NCI-H146 (cell line): ENCODE measurements at regions not wholly inside any gene's neighbourhood (a gene's known extent, or its start where the extent isn't known, plus 50 kb on each side); places are given as distances from the start of the nearest gene placed in this dataset.

Experiments used
- DNase-seq: peaks from one replicate; lab custom pipeline; 2025; lab: John Stamatoyannopoulos, UW

GRCh38 chr2:830419-831224, 120.0 kb upstream of the SNTG2 start:
- no peak for DNase-seq

GRCh38 chr2:829047-829446, 121.6 kb upstream of the SNTG2 start:
- no peak for DNase-seq

GRCh38 chr2:824954-825353, 125.7 kb upstream of the SNTG2 start:
- no peak for DNase-seq

DNA sequence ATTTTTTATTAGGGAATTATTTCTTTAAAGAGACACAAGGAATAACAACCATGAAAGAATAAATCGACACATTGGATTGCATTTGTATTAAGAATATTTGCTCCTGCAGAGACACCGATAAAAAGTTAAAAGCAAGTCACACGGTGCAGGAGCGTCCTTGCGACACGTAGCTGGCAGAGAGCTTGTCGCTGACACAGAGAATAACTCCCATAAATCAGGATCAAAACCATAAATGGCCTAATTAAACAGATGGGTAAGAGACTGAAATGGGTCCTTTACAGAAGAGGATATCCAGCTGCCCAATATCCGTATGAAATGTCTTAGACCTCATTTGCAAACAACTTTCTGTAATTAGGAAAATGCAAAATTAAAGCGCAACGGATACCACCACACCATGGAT, 126.1 kb upstream of the SNTG2 start:
- DNase-seq: no peak

DNA sequence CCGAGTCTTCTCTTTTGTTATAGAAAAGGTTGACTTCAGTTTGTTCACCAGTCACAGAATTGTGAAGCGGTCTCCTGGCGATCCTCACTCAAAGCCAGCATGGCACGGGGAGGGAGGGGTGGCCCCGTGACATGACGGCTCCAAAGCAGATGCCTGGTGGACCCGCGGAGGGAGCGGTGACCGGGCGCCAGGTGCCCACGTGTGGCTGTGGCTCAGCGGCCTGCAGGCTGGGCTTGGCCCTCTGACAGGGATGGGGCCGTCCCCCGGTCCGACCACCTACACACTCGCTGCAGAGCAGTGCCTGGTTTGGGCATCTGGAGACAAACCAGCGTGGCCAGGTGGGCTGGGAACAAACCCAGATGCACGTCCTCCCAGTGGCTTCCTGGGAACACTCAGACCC, 129.1 kb upstream of the SNTG2 start:
- DNase-seq: no peak

DNA sequence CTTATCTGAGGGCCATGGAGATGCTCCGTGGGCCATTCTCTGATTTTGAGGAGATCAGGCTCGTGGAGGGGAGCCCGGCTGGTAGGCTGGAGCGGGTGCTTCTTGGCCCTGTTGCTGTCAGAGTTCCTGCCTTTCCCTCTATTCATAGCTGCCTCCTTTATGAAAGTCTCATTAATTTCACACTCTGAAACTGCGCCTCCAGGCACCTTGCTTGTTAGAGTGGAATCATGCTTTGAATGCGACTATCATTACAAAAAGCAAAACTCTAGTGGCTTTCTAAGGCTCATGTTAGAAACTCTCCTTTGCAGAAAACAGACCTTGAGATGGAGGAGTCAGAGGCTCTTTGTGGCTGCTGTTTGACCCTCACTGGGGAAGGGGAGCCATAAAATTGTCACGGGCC, 131.0 kb upstream of the SNTG2 start:
- DNase-seq: no peak

- no peak for DNase-seq
Observed at GRCh38 chr2:819121-819520, 131.5 kb upstream of the SNTG2 start.

DNA sequence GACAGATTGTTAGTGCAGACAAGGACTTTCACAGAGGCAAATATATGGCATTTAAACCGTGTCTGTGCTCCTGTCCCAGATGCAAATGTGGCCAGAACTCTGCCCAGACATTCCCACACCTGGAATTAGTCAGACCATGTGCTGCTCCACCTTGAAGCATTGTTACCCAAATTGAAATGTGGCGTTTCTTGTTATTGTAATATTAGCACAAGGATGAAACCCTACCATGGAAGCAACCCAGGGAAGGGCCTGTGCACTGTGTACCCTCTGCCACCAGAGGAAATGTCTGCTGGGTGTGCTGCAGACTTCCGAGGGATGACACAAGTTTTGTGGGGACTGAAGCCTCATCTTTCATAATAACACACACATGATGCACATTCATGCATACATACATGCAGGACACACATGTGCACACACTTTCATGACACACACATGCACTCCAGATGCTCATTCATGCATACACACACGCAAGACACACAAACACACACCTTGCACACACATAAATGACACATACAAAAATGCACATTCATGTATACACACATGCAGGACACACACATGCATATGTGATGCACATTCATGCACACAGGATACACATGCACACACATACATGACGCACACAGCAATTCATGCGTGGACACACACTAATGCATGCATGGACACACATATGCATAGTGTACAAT, 133.2 kb upstream of the SNTG2 start:
- DNase-seq: no peak

DNA sequence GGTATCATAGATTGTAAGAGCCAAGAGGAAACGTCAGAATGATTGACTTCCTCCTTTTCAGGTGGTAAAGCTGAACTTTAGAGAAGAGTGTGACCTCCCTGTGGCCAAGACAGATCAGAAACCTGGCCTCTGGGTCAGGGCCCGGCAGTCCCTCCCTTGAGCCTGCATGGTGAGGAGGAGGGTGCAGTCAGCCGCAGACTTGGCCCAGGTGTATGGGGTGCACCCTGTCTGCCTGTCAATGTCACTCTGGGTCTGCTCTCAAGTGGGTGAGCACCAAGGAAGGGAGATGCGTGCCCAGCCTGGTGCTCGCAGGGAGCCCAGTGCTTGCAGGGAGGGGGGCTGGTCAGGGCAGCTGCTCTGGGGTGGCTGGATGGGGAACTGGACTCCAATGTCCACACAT, 134.4 kb upstream of the SNTG2 start:
- no peak for DNase-seq

DNA sequence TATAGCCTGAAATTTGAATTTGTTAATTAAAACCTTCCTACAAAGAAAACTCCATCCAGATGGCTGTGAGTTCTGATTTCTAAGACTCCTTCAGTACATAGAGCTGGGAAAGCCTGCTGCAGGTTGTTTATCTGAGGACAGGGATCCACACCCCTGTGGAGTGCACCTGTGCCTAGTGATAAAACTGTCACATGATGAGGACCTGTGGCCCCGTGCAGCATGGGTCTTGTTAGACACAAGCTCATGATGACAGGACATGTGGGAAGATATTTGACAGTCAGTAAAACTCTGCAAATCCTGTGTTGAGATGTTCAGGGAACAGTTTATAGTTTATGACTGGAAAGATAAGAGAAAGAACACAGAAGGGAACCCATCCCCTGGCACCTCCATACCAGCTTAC, 133.2 kb upstream of the TMEM18 start:
- DNase-seq: peak; percentile 4

DNA sequence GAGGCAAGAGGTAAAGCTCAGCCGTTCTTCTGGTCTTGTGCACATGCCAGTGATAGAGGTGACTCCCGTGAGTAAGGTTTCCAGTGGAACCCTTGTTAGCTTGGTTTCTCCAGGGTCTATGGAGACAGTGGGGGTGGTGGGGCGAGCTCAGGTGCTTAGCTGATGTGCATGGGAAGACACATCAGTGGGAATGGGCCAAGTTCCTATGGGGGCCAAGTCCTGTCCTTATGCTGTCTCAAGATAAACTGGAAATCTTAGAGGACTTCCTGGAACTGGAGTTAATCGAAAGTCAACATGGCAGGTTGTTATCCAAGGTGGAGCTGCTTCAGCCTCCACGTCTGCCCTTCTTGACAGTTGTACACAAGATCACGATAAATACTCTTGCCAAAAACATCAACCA, 130.1 kb upstream of the TMEM18 start:
- DNase-seq: no peak

DNA sequence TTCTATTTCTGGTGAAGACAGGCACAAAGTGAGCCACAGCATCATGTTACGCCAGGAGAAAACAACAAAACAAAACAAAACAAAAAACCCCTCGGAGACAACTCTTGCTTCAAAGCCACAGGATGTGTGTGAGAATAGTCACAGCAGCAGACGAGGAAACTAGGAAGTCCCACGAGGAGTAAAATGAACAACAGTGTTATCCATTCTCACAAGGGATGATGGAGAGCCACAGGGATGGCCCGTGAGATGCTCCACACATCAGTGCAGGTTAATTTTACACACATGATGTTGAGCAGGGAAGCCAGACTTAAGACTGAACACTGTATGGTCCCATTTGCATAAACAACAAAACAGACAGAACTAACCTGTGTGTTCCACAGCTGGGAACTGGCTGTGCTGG, 128.5 kb upstream of the TMEM18 start:
- DNase-seq: no peak

DNA sequence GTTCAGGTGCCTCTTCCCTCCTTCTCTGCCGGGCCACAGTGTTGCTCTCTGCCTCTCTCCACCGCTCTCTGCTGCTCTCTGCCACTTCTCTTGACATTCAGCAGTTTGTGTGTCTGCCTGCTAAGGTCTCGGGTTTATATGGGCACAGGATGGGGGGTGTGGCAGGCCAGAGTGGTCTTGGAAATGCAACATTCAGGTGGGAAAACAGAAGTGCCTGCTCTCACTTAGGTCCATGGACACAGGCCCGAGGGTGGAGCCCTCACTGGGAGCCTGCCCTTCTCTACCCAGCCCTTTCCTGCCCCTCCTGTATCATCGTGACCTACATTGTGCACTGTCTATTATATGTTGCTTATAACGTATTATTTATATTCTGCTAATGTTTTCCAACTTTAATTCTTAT, 120.8 kb upstream of the TMEM18 start:
- no peak for DNase-seq

GRCh38 chr2:797556-797955, 120.3 kb upstream of the TMEM18 start:
- no peak for DNase-seq

GRCh38 chr2:796141-796985, 119.2 kb upstream of the TMEM18 start:
- DNase-seq: no peak

DNA sequence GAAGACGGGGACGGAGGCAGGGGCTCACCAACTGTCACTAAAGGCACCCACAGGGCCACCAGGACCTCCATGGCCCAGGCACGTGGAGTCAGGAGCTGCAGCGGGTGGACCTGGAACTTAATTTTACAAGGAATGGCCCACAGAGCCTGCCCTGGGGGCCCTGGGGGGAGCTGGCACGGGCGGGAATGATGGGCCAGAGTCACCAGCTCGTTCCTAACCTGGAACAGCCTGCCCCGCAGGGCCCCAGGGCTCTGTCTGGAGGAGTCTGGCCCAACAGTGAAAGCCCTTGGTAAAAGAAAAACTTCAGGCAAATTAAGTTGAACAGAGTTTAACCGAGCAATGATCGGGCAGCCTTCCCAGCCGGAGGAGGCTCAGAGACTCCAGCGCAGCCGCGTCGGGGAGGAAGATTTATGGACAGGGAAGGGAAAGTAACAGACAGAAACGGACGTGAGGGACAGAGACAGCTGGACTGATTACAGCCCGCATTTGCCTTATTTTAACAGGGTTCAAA, 118.4 kb upstream of the TMEM18 start:
- DNase-seq: no peak

- DNase-seq: no peak
Observed at GRCh38 chr2:794554-795241, 117.5 kb upstream of the TMEM18 start.

DNA sequence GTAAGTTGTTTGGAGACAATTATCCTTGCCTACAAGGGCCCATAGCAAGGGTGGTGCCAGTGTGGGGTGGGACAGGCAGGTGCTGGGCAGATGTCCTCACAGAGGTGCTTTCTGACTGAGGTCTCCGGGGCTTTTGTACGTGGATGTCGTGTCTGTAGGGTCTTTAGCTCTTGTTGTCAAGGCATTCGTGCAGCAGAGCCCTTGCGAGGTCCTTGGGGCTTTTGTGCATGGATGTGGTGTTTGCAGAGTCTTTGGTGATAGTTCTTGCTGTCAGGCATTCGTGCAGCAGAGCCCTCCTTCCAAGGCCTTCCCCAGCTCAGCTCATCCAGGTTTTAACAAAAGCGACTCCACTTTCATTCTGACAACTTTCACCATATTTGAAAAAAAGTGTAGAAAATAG, 116.0 kb upstream of the TMEM18 start:
- DNase-seq: no peak

DNA sequence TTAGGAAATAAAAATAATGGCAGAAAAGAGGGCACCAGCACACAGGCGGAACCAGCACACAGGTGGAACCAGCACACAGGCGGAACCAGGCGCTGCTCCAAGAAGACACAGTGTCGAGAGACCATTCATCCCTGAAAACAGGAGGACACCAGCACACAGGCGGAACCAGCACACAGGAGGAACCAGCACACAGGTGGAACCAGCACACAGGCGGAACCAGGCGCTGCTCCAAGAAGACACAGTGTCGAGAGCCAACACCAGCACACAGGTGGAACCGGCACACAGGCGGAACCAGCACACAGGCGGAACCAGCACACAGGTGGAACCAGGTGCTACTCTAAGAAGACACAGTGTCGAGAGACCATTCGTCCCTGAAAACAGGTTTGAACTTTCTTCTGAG, 115.5 kb upstream of the TMEM18 start:
- DNase-seq: no peak

DNA sequence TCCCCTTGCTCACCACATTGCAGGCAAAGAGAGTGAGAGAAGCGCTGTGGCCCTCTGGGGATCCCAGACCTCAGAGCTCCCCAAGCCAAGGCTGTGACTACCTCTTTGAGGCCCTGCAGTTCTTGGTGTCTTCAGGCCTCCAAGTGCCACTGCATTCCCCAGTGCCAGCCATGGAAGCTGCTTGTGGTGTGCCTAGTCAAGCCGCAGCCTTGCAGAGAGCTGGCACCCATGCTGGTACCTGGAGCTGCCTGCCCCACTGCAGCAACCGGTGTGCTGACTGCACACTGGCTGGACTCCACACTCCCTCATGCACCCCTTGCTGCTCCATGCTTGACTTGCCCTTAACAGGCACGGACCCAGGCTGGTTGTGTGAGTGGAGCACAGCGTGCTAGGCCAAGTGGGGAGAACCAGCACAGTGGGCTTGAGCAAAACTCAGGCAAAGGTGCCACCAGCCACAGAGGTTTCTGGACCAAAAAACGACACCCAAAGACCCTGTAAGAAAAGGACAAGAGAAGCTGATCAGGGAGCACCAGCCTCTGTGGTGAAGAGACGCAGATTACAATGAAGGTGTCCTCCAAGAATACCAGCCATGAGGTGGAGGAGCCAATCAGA, 113.5 kb upstream of the TMEM18 start:
- DNase-seq: no peak

DNA sequence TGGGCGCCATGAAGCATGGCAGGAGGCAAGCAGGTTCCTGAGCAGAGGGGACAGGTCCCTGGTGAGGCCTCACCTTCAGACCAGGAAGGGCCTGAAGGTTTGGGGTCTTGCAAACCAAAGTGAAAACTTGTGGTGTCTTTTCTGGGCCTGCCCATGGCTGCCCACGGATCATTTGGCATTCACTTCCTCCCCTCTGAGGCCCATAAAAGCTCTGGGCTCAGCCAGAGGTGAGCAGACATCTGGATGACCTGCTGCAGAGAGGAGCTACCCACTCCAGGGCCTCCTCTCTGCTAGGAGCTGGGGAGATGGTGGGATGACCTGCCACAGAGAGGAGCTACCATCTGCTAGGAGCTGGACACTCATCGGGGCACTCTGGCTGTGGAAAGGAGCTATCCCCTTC, 112.9 kb upstream of the TMEM18 start:
- DNase-seq: no peak

DNA sequence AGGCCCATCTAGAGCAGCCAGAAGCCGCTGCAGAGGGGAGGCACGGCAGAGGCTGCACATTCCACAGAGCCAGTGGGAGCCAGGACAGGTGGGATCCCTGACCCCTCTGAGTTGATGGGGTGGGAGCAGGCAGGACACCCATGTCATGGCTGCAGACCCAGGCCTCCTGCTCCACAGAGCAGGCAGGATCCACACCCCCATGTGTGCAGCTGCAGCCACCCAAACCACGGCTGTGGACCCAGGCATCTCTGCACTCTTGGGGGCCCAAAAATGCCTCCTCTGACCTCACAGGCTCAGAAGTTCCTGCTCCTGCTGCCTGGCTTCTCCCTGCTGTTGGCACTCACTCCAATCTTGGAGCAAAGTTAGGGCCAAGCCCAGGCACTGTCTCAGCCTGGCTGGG, 112.3 kb upstream of the TMEM18 start:
- DNase-seq: no peak
